ENCODE measurements at regions not wholly inside any gene's neighbourhood (a gene's known extent, or its start where the extent isn't known, plus 50 kb on each side); places are given as distances from the start of the nearest gene placed in this dataset.

- Histone ChIP-seq H3K36me3 (ENCODE audit: control insufficient read depth, insufficient read depth, low read length) (no peaks in the 10 kb centered on the region), H4K20me1 (replicated peaks; ENCODE audit: control insufficient read depth, insufficient read depth, low read length) (no peaks in the 10 kb centered on the region), H3K79me2 (ENCODE audit: control insufficient read depth, insufficient read depth, low read length) (no peaks in the 10 kb centered on the region), H3K4me1 (replicated peaks in 1 of 2; ENCODE audit: control insufficient read depth in 2 of 2, insufficient read depth in 2 of 2, low read length in 2 of 2) (peaks cover 0 to 13% of the 10 kb centered on the region in 2 experiments; a peak in 3 of 5 replicates), H3K9ac (ENCODE audit: insufficient read depth in 1 of 2, low read depth in 2 of 2, low read length in 2 of 2) (no peak overlapping the region), H3K27ac (ENCODE audit: extremely low read depth, low read depth, low read length) (no peak overlapping the region), H3K27me3 (ENCODE audit: control insufficient read depth in 2 of 2, insufficient read depth in 2 of 2, low read length in 2 of 2) (peaks cover 0 to 7% of the 10 kb centered on the region in 2 experiments; a peak in 2 of 5 replicates), H2AFZ (ENCODE audit: low read depth, low read length) (no peak overlapping the region), H3K4me2 (ENCODE audit: insufficient read depth, low read length) (no peak overlapping the region), H3K9me1 (ENCODE audit: control insufficient read depth, insufficient read depth, low read length) (no peaks in the 10 kb centered on the region), H3K4me3 (no peak overlapping the region), H3K9me3 (replicated peaks; ENCODE audit: control insufficient read depth, insufficient read depth, low read depth, low read length) (no peaks in the 10 kb centered on the region; the same call in 1 of the 2 replicates)
- intact Hi-C loops (cut with micrococcal nuclease): no loop called here
- FAIRE-seq (no peak), ATAC-seq (no peak), DNase-seq (ENCODE audit: extremely low read depth in 1 of 4, low spot score in 3 of 4) (no peak)
- no TSS peak for BruUV-seq (replicated peaks)
- TF ChIP-seq IFI16 (CRISPR knock-in tag; IDR thresholded peaks at IDR 0.05) (no peak), FOXK1 (CRISPR knock-in tag; IDR thresholded peaks at IDR 0.05; ENCODE audit: borderline replicate concordance) (no peak), E4F1 (CRISPR knock-in tag; IDR thresholded peaks at IDR 0.05; ENCODE audit: borderline replicate concordance) (no peak), JUN (IDR thresholded peaks at IDR 0.05; ENCODE audit: borderline replicate concordance, low read depth, low read length) (no peak), JUN (CRISPR knock-in tag; IDR thresholded peaks at IDR 0.05; ENCODE audit: borderline replicate concordance) (no peak), E2F6 (IDR thresholded peaks at IDR 0.05; ENCODE audit: borderline replicate concordance in 1 of 2, extremely low read depth in 1 of 2, insufficient read depth in 1 of 2, insufficient read length in 1 of 2, low read depth in 1 of 2, low read length in 1 of 2, poor library complexity in 1 of 2, severe bottlenecking in 1 of 2) (no peak), CCAR2 (IDR thresholded peaks at IDR 0.05; ENCODE audit: low read depth, low read length) (no peak), SREBF1 (IDR thresholded peaks at IDR 0.05; ENCODE audit: borderline replicate concordance, low read depth, low read length) (no peak), RBFOX2 (IDR thresholded peaks at IDR 0.05; ENCODE audit: low read depth, low read length) (no peak), POLR2H (tag; IDR thresholded peaks at IDR 0.05; ENCODE audit: low read depth) (no peak), ZNF717 (CRISPR knock-in tag; IDR thresholded peaks at IDR 0.05) (no peak), CC2D1A (IDR thresholded peaks at IDR 0.05) (no peak), JUNB (CRISPR knock-in tag; conservative IDR thresholded peaks at IDR 0.05) (no peak), TEAD2 (tag; IDR thresholded peaks at IDR 0.05) (no peak), HEY1 (CRISPR knock-in tag; IDR thresholded peaks at IDR 0.05; ENCODE audit: borderline replicate concordance) (no peak), MEIS2 (IDR thresholded peaks at IDR 0.05; ENCODE audit: partially characterized antibody) (no peak)
- TF ChIP-seq, protein P1, sequence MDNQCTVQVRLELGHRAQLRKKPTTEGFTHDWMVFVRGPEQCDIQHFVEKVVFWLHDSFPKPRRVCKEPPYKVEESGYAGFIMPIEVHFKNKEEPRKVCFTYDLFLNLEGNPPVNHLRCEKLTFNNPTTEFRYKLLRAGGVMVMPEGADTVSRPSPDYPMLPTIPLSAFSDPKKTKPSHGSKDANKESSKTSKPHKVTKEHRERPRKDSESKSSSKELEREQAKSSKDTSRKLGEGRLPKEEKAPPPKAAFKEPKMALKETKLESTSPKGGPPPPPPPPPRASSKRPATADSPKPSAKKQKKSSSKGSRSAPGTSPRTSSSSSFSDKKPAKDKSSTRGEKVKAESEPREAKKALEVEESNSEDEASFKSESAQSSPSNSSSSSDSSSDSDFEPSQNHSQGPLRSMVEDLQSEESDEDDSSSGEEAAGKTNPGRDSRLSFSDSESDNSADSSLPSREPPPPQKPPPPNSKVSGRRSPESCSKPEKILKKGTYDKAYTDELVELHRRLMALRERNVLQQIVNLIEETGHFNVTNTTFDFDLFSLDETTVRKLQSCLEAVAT (IDR thresholded peaks at IDR 0.05): no peak
- TF ChIP-seq, protein P2, sequence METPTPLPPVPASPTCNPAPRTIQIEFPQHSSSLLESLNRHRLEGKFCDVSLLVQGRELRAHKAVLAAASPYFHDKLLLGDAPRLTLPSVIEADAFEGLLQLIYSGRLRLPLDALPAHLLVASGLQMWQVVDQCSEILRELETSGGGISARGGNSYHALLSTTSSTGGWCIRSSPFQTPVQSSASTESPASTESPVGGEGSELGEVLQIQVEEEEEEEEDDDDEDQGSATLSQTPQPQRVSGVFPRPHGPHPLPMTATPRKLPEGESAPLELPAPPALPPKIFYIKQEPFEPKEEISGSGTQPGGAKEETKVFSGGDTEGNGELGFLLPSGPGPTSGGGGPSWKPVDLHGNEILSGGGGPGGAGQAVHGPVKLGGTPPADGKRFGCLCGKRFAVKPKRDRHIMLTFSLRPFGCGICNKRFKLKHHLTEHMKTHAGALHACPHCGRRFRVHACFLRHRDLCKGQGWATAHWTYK (CRISPR knock-in tag; IDR thresholded peaks at IDR 0.05): no peak
- in situ Hi-C loops (cut with MboI): no loop called here
- ChIA-PET CTCF (ENCODE audit: low intra/inter-chr PET ratio) (no interaction called here), POLR2A (no interaction called here)
Observed at GRCh38 chr10:31606841-31607240, 287.8 kb downstream of the ZEB1 start.
